HUES48 (cell line): ENCODE measurements at regions not wholly inside any gene's neighbourhood (a gene's known extent, or its start where the extent isn't known, plus 50 kb on each side); places are given as distances from the start of the nearest gene placed in this dataset.

Experiments used
- H3K27ac ChIP-seq: one replicate; pipeline ENCODE4 v1.7.0; 2013; ENCODE audit warnings: low read depth, low read length, inconsistent platforms
- H3K27me3 ChIP-seq: 2 replicates; pipeline ENCODE4 v1.6.1; 2013; ENCODE audit warnings: mild to moderate bottlenecking, low read length; ENCODE audit not compliant: control insufficient read depth, insufficient read depth
- H3K36me3 ChIP-seq: 2 replicates; pipeline ENCODE4 v1.6.1; 2013; ENCODE audit warnings: low read length; ENCODE audit not compliant: control insufficient read depth, insufficient read depth
- H3K4me1 ChIP-seq: 2 replicates; pipeline ENCODE4 v1.6.1; 2013; ENCODE audit warnings: mild to moderate bottlenecking, low read length; ENCODE audit not compliant: control insufficient read depth, insufficient read depth
- H3K4me3 ChIP-seq: 2 replicates; pipeline ENCODE4 v1.5.1; 2013; ENCODE audit warnings: mild to moderate bottlenecking, low read depth, low read length
- H3K9ac ChIP-seq: 2 replicates; pipeline ENCODE4 v1.6.1; 2013; ENCODE audit warnings: mild to moderate bottlenecking, low read depth, low read length, moderate library complexity
- H3K9me3 ChIP-seq: 2 replicates; pipeline ENCODE4 v1.6.1; 2013; ENCODE audit warnings: low read length; ENCODE audit not compliant: control insufficient read depth, insufficient read depth

DNA sequence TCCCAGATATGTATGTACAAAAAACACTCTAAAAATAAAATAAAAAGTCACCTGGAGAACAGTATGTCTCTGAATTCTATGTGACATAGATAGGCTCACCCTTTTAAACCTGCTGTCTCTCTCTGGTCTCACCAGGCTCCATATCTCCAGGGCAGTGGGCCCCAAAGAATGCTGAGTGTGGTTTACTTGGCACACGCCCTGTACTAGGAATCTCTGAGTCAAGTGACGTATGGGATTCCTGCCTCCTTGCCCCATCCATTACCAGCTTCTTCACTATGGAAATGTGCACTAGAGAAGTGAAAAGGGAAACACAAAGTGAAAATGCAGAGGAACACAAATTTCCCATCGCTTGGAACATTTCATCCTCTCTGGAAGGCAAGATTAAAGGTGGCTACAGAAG lies 722.2 kb upstream of the TENM4 start:
- Histone ChIP-seq H3K36me3 (no peaks in the 10 kb centered on the region), H3K9me3 (no peaks in the 10 kb centered on the region), H3K27ac (no peak overlapping the region), H3K4me3 (no peak overlapping the region), H3K9ac (no peak overlapping the region), H3K4me1 (peaks cover 14% of the 10 kb centered on the region), H3K27me3 (no peaks in the 10 kb centered on the region)

DNA sequence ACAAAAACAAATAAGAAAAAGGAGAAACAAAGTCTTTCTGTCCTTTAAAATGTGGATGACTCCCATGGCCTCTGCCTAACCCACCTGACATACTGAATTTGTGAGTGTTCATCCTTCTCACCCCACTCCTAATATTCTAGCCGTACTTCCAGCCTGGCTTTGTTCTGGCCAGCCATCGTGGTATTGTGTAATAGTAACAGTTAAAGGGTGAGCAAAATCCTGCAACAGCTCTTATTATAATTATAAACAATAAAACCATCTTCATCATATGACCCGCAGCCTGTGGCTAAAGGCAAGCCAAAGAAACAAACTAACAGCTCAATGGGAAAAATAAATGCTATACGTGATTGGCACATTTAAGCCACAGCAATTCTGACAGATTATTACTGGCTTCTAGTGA lies 721.6 kb upstream of the TENM4 start:
- no peak overlapping the region for H3K4me3 ChIP-seq
- no peak overlapping the region for H3K27ac ChIP-seq
- no peak overlapping the region for H3K9ac ChIP-seq

DNA sequence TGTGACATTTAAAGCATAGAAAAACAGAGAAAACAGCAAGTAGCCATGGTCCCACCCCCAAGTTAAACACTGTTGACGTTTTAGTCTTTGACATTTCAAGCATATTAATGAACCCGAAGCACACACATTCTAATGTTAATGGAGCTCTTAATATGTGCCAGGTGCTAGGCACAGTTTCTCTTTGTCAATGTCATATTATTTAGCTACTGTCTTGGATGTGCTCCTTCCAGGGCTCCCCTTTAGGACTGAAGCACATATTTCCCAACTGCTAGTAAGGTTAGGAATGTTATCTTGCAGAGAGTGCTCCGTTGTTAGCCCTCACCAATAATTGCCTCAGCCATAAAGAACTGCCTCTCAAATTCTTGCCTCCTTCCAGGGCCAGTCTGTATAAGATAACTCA lies 716.6 kb upstream of the TENM4 start:
- Histone ChIP-seq H3K9me3 (no peaks in the 10 kb centered on the region), H3K36me3 (no peaks in the 10 kb centered on the region), H3K27ac (peak overlapping the region; percentile 2), H3K4me3 (no peak overlapping the region), H3K9ac (peak overlapping the region; percentile 35; the same call in 1 of the 2 replicates), H3K27me3 (no peaks in the 10 kb centered on the region), H3K4me1 (peaks cover 20% of the 10 kb centered on the region)

More for the DNA sequence above, 721.6 kb upstream of the TENM4 start:
- H3K36me3 ChIP-seq, result no peaks in the 10 kb centered on the region
- no peaks in the 10 kb centered on the region for H3K27me3 ChIP-seq
- no peaks in the 10 kb centered on the region for H3K9me3 ChIP-seq
- peaks cover 15% of the 10 kb centered on the region for H3K4me1 ChIP-seq

DNA sequence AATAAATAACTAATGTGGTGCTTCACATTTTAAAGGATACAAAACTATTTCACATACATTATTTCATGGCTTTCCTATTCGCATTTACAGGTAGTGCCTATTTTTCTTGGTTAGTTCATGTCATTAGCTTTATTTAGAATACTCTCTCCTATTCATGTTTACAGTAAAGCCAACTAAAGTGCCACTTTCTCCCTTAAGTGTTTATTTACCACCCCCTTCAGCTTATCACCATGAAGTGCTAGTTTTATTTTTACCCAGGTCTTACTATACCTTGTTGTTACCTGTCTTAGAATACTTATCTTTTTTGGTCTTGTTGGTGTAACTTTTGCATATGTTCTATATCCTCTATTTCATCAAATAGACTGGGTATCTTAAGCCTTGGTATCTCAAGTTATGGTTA lies 715.2 kb upstream of the TENM4 start:
- H3K9ac ChIP-seq, result no peak overlapping the region
- peaks cover 20% of the 10 kb centered on the region for H3K4me1 ChIP-seq
- H3K27ac ChIP-seq, result no peak overlapping the region
- no peak overlapping the region for H3K4me3 ChIP-seq
- H3K27me3 ChIP-seq, result no peaks in the 10 kb centered on the region
- H3K36me3 ChIP-seq, result no peaks in the 10 kb centered on the region
- no peaks in the 10 kb centered on the region for H3K9me3 ChIP-seq

DNA sequence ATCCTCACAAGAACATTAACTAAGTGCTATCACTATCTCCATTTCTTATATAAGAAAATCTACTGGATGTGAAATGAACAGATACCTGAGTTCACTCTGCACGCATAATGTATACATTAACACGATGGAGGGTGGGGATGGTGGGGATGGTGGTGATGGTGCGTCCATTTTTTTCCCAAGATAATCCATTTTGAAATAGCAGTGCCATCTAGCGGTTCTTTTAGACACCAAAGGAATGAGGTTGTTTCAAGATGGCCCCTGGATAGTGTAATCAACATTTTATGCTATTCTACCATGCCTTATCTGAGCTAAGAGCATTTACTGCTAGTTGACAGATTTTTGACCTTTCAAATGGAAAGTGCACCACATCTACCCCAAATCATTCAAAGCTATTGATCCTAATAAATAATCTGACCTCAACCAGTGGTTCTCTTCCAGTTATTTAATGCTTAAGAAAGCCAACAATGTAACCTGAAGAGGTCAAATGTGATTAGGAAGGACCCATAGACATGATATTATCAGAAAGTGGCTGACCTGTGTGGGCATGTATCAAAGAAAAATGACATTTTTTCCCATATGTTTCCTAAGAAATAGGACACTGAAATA lies 714.7 kb upstream of the TENM4 start:
- no peaks in the 10 kb centered on the region for H3K27me3 ChIP-seq
- peaks cover 20% of the 10 kb centered on the region for H3K4me1 ChIP-seq
- H3K4me3 ChIP-seq, result no peak overlapping the region
- no peaks in the 10 kb centered on the region for H3K36me3 ChIP-seq
- H3K9ac ChIP-seq, result no peak overlapping the region
- no peak overlapping the region for H3K27ac ChIP-seq
- no peaks in the 10 kb centered on the region for H3K9me3 ChIP-seq

DNA sequence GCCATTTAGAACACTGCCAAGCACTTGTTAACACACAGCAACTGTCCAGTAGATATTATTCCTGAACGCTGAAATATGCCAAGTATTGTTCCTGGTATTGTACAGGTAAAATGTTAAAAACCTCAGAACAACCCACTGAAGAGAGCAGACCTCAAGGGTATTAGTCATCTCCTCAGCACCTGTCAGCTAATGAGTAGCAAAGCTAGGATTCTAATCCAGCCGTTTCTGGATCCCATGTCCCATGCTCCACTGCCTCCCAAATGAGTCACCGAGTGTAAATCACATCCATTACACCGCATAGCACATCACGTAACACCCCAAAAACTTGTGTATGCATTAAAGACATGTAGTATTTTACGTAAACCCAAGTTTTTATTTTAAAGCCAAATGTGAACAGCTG lies 705.4 kb upstream of the TENM4 start:
- Histone ChIP-seq H3K27me3 (no peaks in the 10 kb centered on the region), H3K27ac (no peak overlapping the region), H3K4me3 (no peak overlapping the region), H3K4me1 (peaks cover 14% of the 10 kb centered on the region), H3K9me3 (no peaks in the 10 kb centered on the region), H3K36me3 (no peaks in the 10 kb centered on the region), H3K9ac (no peak overlapping the region)

DNA sequence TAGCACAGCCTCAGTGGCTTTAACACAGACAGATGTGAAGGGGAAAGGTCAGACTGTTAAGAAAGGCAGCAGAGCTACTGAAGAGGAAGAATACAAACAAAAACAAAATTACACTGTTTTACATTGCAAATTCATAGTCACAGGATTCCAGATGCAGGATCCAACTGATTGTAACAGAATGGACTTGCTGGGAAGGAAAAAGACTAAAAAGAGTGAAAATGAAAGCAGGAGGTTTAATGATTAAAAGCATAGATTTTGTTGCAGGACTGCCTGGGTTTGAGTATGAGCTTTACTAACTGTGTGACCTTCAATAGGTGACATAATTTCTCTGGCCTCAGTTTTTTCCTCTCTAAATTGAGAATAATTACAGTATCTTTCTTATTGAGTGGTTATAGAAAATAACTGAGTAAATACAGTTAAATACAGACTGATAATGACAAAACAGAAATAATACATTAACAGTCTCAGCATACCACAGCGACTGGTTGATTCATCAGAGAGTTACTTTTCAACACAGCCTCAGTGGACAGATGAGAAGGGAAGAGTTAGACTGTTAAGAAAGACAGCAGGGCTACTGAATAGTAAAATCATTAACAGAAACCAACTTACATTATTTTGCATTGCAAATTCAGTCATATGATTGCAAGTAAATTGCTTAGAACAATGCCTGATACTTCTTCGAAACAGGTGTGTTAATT lies 704.2 kb upstream of the TENM4 start:
- Histone ChIP-seq H3K4me3 (no peak overlapping the region), H3K4me1 (peaks cover 14% of the 10 kb centered on the region), H3K27ac (no peak overlapping the region), H3K36me3 (no peaks in the 10 kb centered on the region), H3K9ac (no peak overlapping the region), H3K9me3 (no peaks in the 10 kb centered on the region), H3K27me3 (no peaks in the 10 kb centered on the region)

DNA sequence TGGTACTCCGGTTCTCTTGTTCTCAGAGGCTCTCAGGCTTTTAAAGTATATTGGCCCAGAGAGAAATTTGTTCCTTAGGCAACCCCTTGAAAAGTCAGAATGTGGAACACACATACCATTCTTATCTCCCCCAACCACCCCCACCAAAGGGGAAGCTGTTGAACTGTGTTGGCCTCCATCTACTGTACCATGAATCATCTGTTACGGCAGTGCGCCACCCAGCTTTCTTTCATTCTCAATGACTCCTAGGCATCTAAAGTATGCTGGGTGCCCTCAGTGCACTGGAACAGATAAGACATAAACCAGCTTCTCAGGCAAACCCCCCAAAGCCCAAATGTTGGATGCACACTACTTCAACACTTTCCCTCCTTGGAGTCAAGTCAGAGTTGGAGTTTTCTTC lies 696.2 kb upstream of the TENM4 start:
- H3K27me3 ChIP-seq, result no peaks in the 10 kb centered on the region
- no peak overlapping the region for H3K9ac ChIP-seq
- no peaks in the 10 kb centered on the region for H3K9me3 ChIP-seq
- H3K4me3 ChIP-seq, result no peak overlapping the region
- no peaks in the 10 kb centered on the region for H3K36me3 ChIP-seq
- H3K27ac ChIP-seq, result no peak overlapping the region
- H3K4me1 ChIP-seq, result no peaks in the 10 kb centered on the region

DNA sequence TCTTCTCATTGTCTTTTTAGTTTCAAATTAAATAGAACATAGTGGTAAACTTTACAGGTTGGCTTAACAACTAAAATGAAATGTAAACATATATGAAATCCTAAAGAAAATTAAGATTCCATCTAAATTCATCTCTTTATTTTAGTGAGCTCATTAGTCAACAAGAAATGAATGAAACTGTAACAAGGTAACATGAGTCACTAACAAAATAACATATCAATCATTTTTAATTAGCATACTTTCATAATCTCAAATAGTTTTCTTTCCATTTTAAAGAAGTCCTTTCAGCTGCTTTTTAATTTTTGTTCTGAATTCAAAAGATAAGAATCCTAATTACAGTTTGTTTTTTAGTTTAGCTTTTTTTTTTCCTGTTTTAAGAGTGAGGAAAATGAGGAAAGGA lies 688.6 kb upstream of the TENM4 start:
- Histone ChIP-seq H3K4me1 (no peaks in the 10 kb centered on the region), H3K9me3 (no peaks in the 10 kb centered on the region), H3K27ac (no peak overlapping the region), H3K27me3 (no peaks in the 10 kb centered on the region), H3K4me3 (no peak overlapping the region), H3K9ac (no peak overlapping the region), H3K36me3 (no peaks in the 10 kb centered on the region)

DNA sequence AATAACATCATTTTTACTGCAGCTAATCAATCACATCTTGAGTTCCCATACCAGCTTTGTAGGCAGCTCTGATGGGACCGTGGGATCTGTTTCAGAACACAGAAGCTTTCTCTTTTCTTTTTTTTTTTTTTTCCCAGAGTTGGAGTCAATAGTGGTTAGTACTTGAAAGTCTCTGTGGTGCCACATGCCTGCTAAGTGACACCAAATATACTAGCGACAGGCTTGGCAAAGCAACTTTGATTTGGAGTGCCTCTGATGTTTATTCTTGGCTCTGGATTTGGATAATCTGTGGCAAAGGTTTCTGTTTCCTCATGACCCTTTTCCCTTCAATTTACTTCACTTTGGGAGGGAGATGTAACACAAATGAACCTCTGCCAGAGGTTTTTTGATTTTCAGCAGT lies 681.4 kb upstream of the TENM4 start:
- no peak overlapping the region for H3K9ac ChIP-seq
- no peaks in the 10 kb centered on the region for H3K27me3 ChIP-seq
- no peak overlapping the region for H3K27ac ChIP-seq
- no peak overlapping the region for H3K4me3 ChIP-seq
- no peaks in the 10 kb centered on the region for H3K36me3 ChIP-seq
- peaks cover 2% of the 10 kb centered on the region; the same call in 1 of the 2 replicates for H3K9me3 ChIP-seq
- H3K4me1 ChIP-seq, result no peaks in the 10 kb centered on the region

DNA sequence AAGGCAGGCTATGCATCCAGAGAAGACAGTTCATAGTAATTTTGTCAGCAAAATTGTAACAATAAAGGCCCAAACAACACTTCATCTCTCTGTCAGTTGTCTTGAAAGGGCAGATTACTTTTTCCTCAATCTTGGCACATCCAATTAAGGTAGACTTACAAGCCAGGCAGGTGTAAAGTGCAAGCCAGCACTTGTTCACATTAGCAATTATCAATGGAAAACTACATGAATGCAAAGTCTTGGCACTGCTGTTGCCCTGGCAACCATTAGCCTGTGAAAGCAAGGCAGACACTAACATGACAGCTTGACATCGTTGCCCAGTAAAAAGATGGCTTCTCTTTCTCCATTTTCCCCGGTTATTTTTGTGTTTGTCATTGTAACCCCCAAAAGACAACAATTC lies 677.2 kb upstream of the TENM4 start:
- Histone ChIP-seq H3K9me3 (no peaks in the 10 kb centered on the region), H3K4me3 (no peak overlapping the region)

More for the DNA sequence above, 677.2 kb upstream of the TENM4 start:
- H3K36me3 ChIP-seq, result no peaks in the 10 kb centered on the region
- H3K4me1 ChIP-seq, result no peaks in the 10 kb centered on the region
- no peak overlapping the region for H3K27ac ChIP-seq
- no peak overlapping the region for H3K9ac ChIP-seq
- no peaks in the 10 kb centered on the region for H3K27me3 ChIP-seq
